Choroid plexus epithelial cell (primary cell): ENCODE measurements at regions not wholly inside any gene's neighbourhood (a gene's known extent, or its start where the extent isn't known, plus 50 kb on each side); places are given as distances from the start of the nearest gene placed in this dataset.

Experiments
- DNase-seq: peaks from one replicate; pipeline ENCODE4 v3.0.0-alpha.2; 2010; ENCODE audit warnings: low read depth
- H3K4me3 ChIP-seq: 2 replicates; pipeline ENCODE4 v1.5.1; 2011; ENCODE audit warnings: low read depth, mild to moderate bottlenecking, control low read depth, low read length, moderate library complexity
- TF ChIP-seq, protein P1 (sequence below): conservative IDR thresholded peaks from 2 replicates; pipeline ENCODE4 v1.5.1; 2011; ENCODE audit warnings: low read depth, mild to moderate bottlenecking, control low read depth, inconsistent platforms, low read length, moderate library complexity

DNA sequence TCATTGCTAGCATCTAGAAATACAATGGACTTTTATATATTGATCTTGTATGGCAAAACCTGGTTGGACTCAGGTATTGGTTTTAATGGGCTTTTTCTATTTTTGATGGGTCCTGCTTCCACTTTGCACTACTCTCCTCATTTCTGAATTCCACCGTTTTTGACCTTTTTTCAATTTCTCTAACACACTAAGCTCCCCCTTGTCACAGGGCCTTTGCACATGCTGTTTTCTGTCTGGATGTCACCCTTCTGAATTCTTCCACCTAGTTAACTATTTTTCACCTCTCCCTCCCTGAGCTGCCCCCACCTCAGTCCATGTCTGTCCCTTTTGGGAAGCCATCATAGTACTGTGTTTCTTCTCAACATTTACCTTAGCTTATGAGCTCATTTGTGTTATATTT is 112.7 kb upstream of the FRMD6 start:
- no peak overlapping the region for H3K4me3 ChIP-seq
- TF ChIP-seq, protein P1, sequence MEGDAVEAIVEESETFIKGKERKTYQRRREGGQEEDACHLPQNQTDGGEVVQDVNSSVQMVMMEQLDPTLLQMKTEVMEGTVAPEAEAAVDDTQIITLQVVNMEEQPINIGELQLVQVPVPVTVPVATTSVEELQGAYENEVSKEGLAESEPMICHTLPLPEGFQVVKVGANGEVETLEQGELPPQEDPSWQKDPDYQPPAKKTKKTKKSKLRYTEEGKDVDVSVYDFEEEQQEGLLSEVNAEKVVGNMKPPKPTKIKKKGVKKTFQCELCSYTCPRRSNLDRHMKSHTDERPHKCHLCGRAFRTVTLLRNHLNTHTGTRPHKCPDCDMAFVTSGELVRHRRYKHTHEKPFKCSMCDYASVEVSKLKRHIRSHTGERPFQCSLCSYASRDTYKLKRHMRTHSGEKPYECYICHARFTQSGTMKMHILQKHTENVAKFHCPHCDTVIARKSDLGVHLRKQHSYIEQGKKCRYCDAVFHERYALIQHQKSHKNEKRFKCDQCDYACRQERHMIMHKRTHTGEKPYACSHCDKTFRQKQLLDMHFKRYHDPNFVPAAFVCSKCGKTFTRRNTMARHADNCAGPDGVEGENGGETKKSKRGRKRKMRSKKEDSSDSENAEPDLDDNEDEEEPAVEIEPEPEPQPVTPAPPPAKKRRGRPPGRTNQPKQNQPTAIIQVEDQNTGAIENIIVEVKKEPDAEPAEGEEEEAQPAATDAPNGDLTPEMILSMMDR: no peak
- no peak for DNase-seq

DNA sequence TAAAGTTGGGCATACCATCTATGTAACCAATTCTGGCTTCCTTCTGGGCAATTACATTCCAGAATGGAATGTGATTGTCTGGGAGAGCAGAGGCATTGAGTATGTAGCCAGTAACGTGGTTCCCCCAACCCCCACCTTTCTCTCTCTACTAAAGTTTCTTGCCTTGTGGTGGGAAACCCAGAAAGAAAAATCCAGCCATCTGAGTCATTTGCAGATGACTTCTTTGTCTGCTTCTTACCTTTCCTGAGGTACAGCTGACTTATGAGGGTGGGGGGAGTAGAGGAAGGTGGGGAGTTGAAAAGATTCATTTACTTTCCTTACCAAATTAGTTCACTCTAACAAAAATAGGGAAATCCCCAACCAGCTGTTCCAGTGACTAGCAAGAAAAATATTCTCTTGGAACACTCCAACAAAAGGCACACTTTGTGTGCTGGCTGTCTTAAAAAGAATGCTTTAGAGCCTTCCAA is 112.1 kb upstream of the FRMD6 start:
- no peak overlapping the region for H3K4me3 ChIP-seq
- peak; percentile 87 for DNase-seq
- TF ChIP-seq, protein P1: no peak

DNA sequence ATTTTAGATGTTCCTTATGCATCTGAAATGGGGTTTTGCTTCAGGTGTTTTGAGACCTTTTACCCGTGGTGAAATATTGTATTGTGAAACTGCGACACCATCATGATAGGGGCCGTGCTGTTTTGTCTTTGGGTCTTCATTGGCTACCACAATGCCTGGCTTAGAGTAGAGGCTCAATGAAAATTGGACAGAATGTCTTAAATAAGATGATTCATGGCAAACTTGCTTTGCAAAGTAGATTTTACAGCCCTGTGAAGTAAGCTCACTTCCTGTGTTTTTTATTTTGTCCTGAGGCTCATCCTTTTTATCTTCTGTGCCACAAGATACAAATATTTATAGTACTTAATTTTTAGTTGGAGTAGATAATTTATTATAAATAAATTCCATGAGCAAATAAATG is 111.3 kb upstream of the FRMD6 start:
- DNase-seq: peak; percentile 66
- no peak overlapping the region for H3K4me3 ChIP-seq

DNA sequence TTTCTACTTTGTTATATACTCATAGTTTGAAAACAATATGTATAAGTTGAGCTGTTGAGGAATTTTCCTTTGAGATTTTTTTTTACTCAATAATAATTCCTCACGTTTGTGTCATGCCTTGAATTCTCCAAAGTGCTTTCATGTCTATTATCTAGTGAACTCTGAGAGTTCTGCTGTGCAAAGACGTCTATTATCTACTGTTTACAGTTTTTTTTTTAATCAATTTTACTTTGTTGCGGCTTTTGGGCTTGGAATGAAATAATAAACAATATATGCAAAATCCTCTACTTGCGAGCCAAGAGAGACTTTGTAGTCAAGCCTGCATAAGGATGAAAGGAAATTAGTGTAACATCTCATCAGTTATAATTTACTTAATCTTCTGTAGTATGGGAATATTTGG is 107.2 kb upstream of the FRMD6 start:
- no peak overlapping the region for H3K4me3 ChIP-seq
- no peak for DNase-seq
- TF ChIP-seq, protein P1: no peak

More for the DNA sequence above, 111.3 kb upstream of the FRMD6 start:
- TF ChIP-seq, protein P1: no peak

DNA sequence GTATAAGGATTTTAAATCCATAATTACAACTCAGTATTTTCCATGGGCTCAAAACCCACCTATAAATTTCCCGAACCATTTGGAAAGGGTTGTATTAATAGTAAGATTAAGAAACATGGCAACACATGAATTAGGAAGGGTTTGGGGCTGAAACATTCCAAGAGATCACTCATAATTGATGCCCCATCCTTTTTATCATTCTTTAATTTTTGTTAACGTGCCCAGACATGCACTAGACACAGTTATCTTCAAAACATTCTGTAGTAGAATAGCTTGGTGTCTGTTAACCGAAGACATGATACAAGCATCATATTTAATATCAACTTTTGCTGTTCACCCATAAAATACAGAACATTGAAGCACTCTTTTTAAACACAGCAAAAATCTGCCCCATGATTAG is 106.8 kb upstream of the FRMD6 start:
- DNase-seq: no peak
- TF ChIP-seq, protein P1: no peak
- no peak overlapping the region for H3K4me3 ChIP-seq

DNA sequence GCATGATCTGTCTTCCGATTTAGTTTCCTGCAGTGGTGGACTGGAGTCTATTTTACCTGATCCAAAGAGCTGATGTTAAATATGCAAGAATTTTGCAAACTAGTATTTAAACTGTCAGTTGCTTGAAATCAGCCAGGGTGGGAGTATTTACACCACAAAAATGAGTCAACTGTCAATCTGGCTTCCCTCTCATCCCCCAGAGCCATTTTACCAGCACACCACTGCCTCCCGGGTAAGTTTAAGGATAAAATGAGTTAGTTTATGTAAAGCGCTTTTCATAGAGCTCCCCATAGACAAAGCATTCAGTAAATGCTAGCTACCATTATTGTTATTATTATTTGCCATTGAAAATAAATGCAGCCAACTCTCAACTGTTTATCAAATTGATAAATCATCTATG is 106.3 kb upstream of the FRMD6 start:
- no peak for DNase-seq
- H3K4me3 ChIP-seq: no peak overlapping the region
- TF ChIP-seq, protein P1: no peak

DNA sequence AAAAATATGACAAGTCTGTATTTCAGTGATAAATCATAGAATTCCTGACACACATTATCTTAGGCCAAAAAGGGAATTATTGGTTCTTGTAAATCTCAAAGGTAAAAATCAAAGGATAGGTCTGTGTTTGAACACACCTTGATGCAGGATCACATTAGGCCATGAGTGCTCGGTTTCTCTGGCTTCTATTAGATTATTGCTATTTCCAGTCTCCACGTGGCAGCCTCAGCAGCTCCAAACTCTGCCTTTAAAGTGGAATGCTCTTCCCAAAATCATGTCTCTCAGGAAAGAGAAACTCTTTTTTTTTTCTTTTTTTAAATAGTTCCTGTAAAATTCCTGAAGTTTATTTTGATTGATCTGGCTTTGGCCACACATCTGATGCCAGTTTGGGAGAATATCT is 105.6 kb upstream of the FRMD6 start:
- H3K4me3 ChIP-seq: no peak overlapping the region
- TF ChIP-seq, protein P1: no peak
- DNase-seq: no peak
